GM12865 (cell line): ENCODE measurements at regions not wholly inside any gene's neighbourhood (a gene's known extent, or its start where the extent isn't known, plus 50 kb on each side); places are given as distances from the start of the nearest gene placed in this dataset.

Experiments
- DNase-seq: peaks from one replicate; pipeline ENCODE4 v3.0.0; 2010; ENCODE audit warnings: low read depth
- H3K4me3 ChIP-seq: 2 replicates; pipeline ENCODE4 v1.5.1; 2011; ENCODE audit warnings: mild to moderate bottlenecking, low read depth, low read length, control low read depth
- CTCF ChIP-seq: IDR thresholded peaks from 2 replicates; pipeline ENCODE4 v1.5.1; 2011; ENCODE audit warnings: low read length, control low read depth, low read depth, inconsistent platforms; ENCODE audit not compliant: insufficient read depth; ENCODE audit errors: missing control alignments

- H3K4me3 ChIP-seq = no peak overlapping the region
- TF ChIP-seq CTCF = no peak
- DNase-seq = no peak
These were observed 1092.3 kb downstream of the AACS start for GRCh38 chr12:126157575-126157966.

GRCh38 chr12:126159139-126159538 is 1093.9 kb downstream of the AACS start:
- TF ChIP-seq CTCF = no peak
- H3K4me3 ChIP-seq = no peak overlapping the region
- DNase-seq = no peak

- DNase-seq = no peak
- H3K4me3 ChIP-seq = no peak overlapping the region
- no peak for TF ChIP-seq CTCF
These were observed 1095.7 kb downstream of the AACS start for GRCh38 chr12:126160912-126161311.

GRCh38 chr12:126163984-126164383 is 1098.7 kb downstream of the AACS start:
- no peak for TF ChIP-seq CTCF
- H3K4me3 ChIP-seq = no peak overlapping the region
- DNase-seq = no peak

GRCh38 chr12:126171937-126172559 is 1106.8 kb downstream of the AACS start:
- TF ChIP-seq CTCF = no peak
- no peak overlapping the region for H3K4me3 ChIP-seq
- DNase-seq = no peak

- no peak overlapping the region for H3K4me3 ChIP-seq
- no peak for DNase-seq
- no peak for TF ChIP-seq CTCF
These were observed 1117.5 kb downstream of the AACS start for GRCh38 chr12:126182619-126183236.

- no peak overlapping the region for H3K4me3 ChIP-seq
- DNase-seq = no peak
- no peak for TF ChIP-seq CTCF
These were observed 1119.8 kb downstream of the AACS start for GRCh38 chr12:126185025-126185424.
